IMR-90 (cell line): ENCODE measurements at regions not wholly inside any gene's neighbourhood (a gene's known extent, or its start where the extent isn't known, plus 50 kb on each side); places are given as distances from the start of the nearest gene placed in this dataset.

Experiments
- BHLHE40 ChIP-seq: fragments of 150-350 bp; IDR thresholded peaks from 2 replicates; pipeline ENCODE4 v1.6.1; 2016; ENCODE audit warnings: mild to moderate bottlenecking, low read depth, low read length
- CEBPB ChIP-seq: IDR thresholded peaks from 2 replicates; pipeline ENCODE4 v1.6.1; 2012; ENCODE audit warnings: low read depth, low read length, improper control_type of control experiment
- MXI1 ChIP-seq: IDR thresholded peaks from 2 replicates; pipeline ENCODE4 v1.6.1; 2012; ENCODE audit warnings: low read depth, mild to moderate bottlenecking, low read length, moderate library complexity, borderline replicate concordance
- POLR2A ChIP-seq: IDR thresholded peaks from 2 replicates; pipeline ENCODE4 v1.6.1; 2012; ENCODE audit warnings: mild to moderate bottlenecking, low read depth, low read length
- RAD21 ChIP-seq: IDR thresholded peaks from 2 replicates; pipeline ENCODE4 v1.6.1; 2012; ENCODE audit warnings: low read length, improper control_type of control experiment
- RFX5 ChIP-seq: IDR thresholded peaks from 2 replicates; pipeline ENCODE4 v1.8.0; 2012; ENCODE audit warnings: low read depth, mild to moderate bottlenecking, low read length, moderate library complexity
- SMC3 ChIP-seq: fragments of 150-350 bp; IDR thresholded peaks from 2 replicates; pipeline ENCODE4 v1.6.1; 2016; ENCODE audit warnings: low read depth, mild to moderate bottlenecking, antibody characterized with exemption, low read length, moderate library complexity
- TF ChIP-seq, protein P1 (sequence below): conservative IDR thresholded peaks from 2 replicates; pipeline ENCODE4 v1.5.1; 2012; ENCODE audit warnings: mild to moderate bottlenecking, low read depth, low read length, improper control_type of control experiment
- TF ChIP-seq, protein P2 (sequence below): fragments of 150-350 bp; IDR thresholded peaks from 2 replicates; pipeline ENCODE4 v1.6.1; 2017; ENCODE audit warnings: mild to moderate bottlenecking, antibody characterized with exemption, low read length, low read depth

DNA sequence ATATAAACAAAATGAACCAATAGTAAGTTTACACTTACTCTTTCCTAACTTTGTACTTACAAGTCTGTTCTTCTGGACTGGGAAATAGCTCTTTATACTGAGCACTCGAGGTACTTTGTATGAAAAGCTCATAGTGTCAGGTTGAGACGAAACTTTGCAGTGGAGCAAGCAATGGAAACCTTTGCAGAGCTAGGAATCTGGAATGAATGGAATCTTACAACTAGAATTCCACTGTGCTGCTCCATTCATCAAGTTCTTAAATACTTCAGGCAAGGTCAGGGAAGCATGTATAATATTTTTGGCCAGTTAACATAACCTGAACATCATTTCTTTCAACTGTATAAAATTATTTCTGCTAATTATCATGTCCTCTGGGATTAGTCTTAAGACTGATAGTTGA is 1327.5 kb upstream of the FLRT2 start:
- TF ChIP-seq, protein P1, sequence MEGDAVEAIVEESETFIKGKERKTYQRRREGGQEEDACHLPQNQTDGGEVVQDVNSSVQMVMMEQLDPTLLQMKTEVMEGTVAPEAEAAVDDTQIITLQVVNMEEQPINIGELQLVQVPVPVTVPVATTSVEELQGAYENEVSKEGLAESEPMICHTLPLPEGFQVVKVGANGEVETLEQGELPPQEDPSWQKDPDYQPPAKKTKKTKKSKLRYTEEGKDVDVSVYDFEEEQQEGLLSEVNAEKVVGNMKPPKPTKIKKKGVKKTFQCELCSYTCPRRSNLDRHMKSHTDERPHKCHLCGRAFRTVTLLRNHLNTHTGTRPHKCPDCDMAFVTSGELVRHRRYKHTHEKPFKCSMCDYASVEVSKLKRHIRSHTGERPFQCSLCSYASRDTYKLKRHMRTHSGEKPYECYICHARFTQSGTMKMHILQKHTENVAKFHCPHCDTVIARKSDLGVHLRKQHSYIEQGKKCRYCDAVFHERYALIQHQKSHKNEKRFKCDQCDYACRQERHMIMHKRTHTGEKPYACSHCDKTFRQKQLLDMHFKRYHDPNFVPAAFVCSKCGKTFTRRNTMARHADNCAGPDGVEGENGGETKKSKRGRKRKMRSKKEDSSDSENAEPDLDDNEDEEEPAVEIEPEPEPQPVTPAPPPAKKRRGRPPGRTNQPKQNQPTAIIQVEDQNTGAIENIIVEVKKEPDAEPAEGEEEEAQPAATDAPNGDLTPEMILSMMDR, result no peak
- TF ChIP-seq POLR2A (no peak), BHLHE40 (no peak), CEBPB (no peak), SMC3 (no peak), MXI1 (no peak), RFX5 (no peak), RAD21 (no peak)
- TF ChIP-seq, protein P2, sequence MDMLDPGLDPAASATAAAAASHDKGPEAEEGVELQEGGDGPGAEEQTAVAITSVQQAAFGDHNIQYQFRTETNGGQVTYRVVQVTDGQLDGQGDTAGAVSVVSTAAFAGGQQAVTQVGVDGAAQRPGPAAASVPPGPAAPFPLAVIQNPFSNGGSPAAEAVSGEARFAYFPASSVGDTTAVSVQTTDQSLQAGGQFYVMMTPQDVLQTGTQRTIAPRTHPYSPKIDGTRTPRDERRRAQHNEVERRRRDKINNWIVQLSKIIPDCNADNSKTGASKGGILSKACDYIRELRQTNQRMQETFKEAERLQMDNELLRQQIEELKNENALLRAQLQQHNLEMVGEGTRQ, result no peak
